ENCODE measurements at regions not wholly inside any gene's neighbourhood (a gene's known extent, or its start where the extent isn't known, plus 50 kb on each side); places are given as distances from the start of the nearest gene placed in this dataset.

DNA sequence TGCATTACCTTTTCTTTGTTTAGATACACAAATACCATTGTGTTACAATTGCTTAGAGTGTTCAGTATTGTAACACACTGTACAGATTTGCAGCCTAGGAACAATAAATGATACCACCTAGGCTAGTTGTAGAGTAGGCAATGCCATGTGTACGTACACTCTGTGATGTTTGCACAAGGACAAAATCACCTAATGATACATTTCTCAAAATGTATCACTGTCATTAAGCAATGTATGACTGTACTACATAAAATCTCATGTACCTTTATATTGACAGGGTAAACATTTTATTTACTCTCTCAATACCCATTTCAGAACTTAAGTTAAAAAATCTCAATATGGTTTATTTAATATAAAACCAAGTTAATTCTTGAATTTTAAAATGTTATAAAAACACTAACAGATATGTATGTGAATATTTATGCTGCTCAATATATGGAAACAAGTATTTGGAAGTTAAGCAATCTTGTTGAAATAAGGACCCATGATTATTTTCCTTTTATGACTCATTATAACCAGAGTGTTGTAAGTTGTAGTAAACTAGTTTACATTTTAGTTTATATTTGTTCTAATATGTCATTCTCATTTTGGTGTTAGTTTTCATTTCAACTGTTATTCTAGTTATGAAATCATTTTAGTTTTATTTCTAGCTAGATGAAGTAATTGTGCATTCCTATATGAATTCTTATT, 409.2 kb downstream of the TLL1 start:
- ATAC-seq (no peak), DNase-seq (ENCODE audit: low read depth, low spot score) (no peak)
- POLR2A ChIA-PET: no interaction called here
- RAD21 ChIA-PET (ENCODE audit: low non-redundant PET in 1 of 2, low total read pairs in 2 of 2, uncharacterized antibody in 2 of 2, unreplicated experiment in 2 of 2): no interaction called here
- Histone ChIP-seq H3K9ac (ENCODE audit: low read length) (no peak overlapping the region), H3K9me2 (ENCODE audit: insufficient read depth) (no peaks in the 10 kb centered on the region; the same call in 1 of the 2 replicates), H3K27me3 (ENCODE audit: insufficient read depth, low read length) (no peaks in the 10 kb centered on the region), H4K20me1 (ENCODE audit: insufficient read depth) (no peaks in the 10 kb centered on the region), H3K27ac (ENCODE audit: low read depth, low read length) (no peak overlapping the region), H3K36me3 (ENCODE audit: control insufficient read depth in 1 of 2, insufficient read depth in 2 of 2, low read length in 2 of 2) (no peaks in the 10 kb centered on the region), H3K4me3 (replicated peaks in 1 of 2; ENCODE audit: low read depth in 1 of 2, low read length in 2 of 2) (no peak overlapping the region), H3K4me1 (ENCODE audit: control insufficient read depth in 1 of 2, insufficient read depth in 2 of 2, low read length in 2 of 2) (no peaks in the 10 kb centered on the region), H2AFZ (ENCODE audit: low read depth, low read length, poor library complexity, severe bottlenecking) (no peak overlapping the region), H3K4me2 (ENCODE audit: low read length) (no peak overlapping the region), H3K9me3 (ENCODE audit: control insufficient read depth in 1 of 2, insufficient read depth in 1 of 2, low read depth in 1 of 2, low read length in 2 of 2) (no peaks in the 10 kb centered on the region), H3K79me2 (ENCODE audit: insufficient read depth, low read length) (no peaks in the 10 kb centered on the region)
- CTCF ChIA-PET: no interaction called here
- intact Hi-C loops (cut with micrococcal nuclease): no loop called here
- no TSS peak for BruUV-seq (replicated peaks)
- no peak for TF ChIP-seq EGR1 (IDR thresholded peaks at IDR 0.05; ENCODE audit: low read depth)
- no peak for TF ChIP-seq EZH2phosphoT487 (IDR thresholded peaks at IDR 0.05; ENCODE audit: borderline replicate concordance)
- no peak for TF ChIP-seq SRF (IDR thresholded peaks at IDR 0.05; ENCODE audit: low read depth)
- TF ChIP-seq ZNF274 (IDR thresholded peaks at IDR 0.05; ENCODE audit: low read depth, low read length): no peak
- no peak for TF ChIP-seq CEBPB (IDR thresholded peaks at IDR 0.05; ENCODE audit: low read depth)
- TF ChIP-seq, protein P1, sequence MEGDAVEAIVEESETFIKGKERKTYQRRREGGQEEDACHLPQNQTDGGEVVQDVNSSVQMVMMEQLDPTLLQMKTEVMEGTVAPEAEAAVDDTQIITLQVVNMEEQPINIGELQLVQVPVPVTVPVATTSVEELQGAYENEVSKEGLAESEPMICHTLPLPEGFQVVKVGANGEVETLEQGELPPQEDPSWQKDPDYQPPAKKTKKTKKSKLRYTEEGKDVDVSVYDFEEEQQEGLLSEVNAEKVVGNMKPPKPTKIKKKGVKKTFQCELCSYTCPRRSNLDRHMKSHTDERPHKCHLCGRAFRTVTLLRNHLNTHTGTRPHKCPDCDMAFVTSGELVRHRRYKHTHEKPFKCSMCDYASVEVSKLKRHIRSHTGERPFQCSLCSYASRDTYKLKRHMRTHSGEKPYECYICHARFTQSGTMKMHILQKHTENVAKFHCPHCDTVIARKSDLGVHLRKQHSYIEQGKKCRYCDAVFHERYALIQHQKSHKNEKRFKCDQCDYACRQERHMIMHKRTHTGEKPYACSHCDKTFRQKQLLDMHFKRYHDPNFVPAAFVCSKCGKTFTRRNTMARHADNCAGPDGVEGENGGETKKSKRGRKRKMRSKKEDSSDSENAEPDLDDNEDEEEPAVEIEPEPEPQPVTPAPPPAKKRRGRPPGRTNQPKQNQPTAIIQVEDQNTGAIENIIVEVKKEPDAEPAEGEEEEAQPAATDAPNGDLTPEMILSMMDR (IDR thresholded peaks at IDR 0.05 in 2 of 3, conservative IDR thresholded peaks at IDR 0.05 in 1 of 3; ENCODE audit: borderline replicate concordance in 1 of 3, insufficient read depth in 1 of 3, low read depth in 2 of 3, low read length in 2 of 3): no peak
- TF ChIP-seq TCF7L2 (IDR thresholded peaks at IDR 0.05; ENCODE audit: borderline replicate concordance, extremely low read depth, insufficient read depth, insufficient read length): no peak
- TF ChIP-seq JUND (IDR thresholded peaks at IDR 0.05): no peak
- TF ChIP-seq ZBTB33 (IDR thresholded peaks at IDR 0.05; ENCODE audit: extremely low read depth, insufficient replicate concordance, low read length): no peak
- TF ChIP-seq YY1 (IDR thresholded peaks at IDR 0.05; ENCODE audit: extremely low read depth, insufficient replicate concordance, low read depth, low read length): no peak
- no peak for TF ChIP-seq POLR2A (IDR thresholded peaks at IDR 0.05; ENCODE audit: borderline replicate concordance, extremely low read depth, insufficient read depth, insufficient read length)
- TF ChIP-seq MAX (IDR thresholded peaks at IDR 0.05): no peak
- no peak for TF ChIP-seq FOSL1 (IDR thresholded peaks at IDR 0.05; ENCODE audit: low read depth)
- TF ChIP-seq, protein P2, sequence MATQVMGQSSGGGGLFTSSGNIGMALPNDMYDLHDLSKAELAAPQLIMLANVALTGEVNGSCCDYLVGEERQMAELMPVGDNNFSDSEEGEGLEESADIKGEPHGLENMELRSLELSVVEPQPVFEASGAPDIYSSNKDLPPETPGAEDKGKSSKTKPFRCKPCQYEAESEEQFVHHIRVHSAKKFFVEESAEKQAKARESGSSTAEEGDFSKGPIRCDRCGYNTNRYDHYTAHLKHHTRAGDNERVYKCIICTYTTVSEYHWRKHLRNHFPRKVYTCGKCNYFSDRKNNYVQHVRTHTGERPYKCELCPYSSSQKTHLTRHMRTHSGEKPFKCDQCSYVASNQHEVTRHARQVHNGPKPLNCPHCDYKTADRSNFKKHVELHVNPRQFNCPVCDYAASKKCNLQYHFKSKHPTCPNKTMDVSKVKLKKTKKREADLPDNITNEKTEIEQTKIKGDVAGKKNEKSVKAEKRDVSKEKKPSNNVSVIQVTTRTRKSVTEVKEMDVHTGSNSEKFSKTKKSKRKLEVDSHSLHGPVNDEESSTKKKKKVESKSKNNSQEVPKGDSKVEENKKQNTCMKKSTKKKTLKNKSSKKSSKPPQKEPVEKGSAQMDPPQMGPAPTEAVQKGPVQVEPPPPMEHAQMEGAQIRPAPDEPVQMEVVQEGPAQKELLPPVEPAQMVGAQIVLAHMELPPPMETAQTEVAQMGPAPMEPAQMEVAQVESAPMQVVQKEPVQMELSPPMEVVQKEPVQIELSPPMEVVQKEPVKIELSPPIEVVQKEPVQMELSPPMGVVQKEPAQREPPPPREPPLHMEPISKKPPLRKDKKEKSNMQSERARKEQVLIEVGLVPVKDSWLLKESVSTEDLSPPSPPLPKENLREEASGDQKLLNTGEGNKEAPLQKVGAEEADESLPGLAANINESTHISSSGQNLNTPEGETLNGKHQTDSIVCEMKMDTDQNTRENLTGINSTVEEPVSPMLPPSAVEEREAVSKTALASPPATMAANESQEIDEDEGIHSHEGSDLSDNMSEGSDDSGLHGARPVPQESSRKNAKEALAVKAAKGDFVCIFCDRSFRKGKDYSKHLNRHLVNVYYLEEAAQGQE (IDR thresholded peaks at IDR 0.05; ENCODE audit: low read depth): no peak
- no peak for TF ChIP-seq POLR2AphosphoS5 (IDR thresholded peaks at IDR 0.05; ENCODE audit: low read depth, low read length)

All from HCT116 (cell line).